PC-3 (cell line): ENCODE measurements at regions not wholly inside any gene's neighbourhood (a gene's known extent, or its start where the extent isn't known, plus 50 kb on each side); places are given as distances from the start of the nearest gene placed in this dataset.

Experiments
- ATAC-seq: fragments of 200-7000 bp; cut with Tn5 transposase; 2 replicates; pipeline ENCODE4 v1.9.1; 2020; ENCODE audit warnings: mild to moderate bottlenecking, moderate library complexity
- BruUV-seq: library from RNA; stranded (reverse); fragments of 400-500 nt; replicated peaks from 2 replicates; lab custom pipeline; 2021; lab: Mats Ljungman, UMichigan
- CTCF ChIA-PET: fragments of 300-600 bp; sonication (Branson Sonifier 250); formaldehyde crosslinking; loops from one replicate; lab custom pipeline; 2022; ENCODE audit warnings: antibody characterized with exemption; lab: Charles Lee
- POLR2A ChIA-PET: fragments of 300-600 bp; sonication (Branson Sonifier 250); formaldehyde crosslinking; loops from one replicate; lab custom pipeline; 2022; ENCODE audit warnings: antibody characterized with exemption; ENCODE audit not compliant: unreplicated experiment; lab: Charles Lee
- DNase-seq: peaks from one replicate; pipeline ENCODE4 v3.0.0-alpha.2; 2015
- H2AFZ ChIP-seq: fragments of 300-600 bp; sonication (generic); 2 replicates; pipeline ENCODE4 v1.6.0; 2016; ENCODE audit warnings: antibody characterized with exemption, low read length
- H3F3A ChIP-seq: fragments of 300-600 bp; sonication (generic); one replicate; pipeline ENCODE4 v1.6.0; 2017; ENCODE audit warnings: antibody characterized with exemption, low read length, control low read depth, mild to moderate bottlenecking; ENCODE audit not compliant: unreplicated experiment
- H3K27ac ChIP-seq: fragments of 300-600 bp; sonication (generic); 2 replicates; pipeline ENCODE4 v1.5.1; 2016; ENCODE audit warnings: mild to moderate bottlenecking, low read length
- H3K27me3 ChIP-seq: fragments of 300-600 bp; sonication (generic); 2 replicates; pipeline ENCODE4 v1.6.1; 2016; ENCODE audit warnings: low read length, mixed read lengths
- H3K36me3 ChIP-seq: fragments of 300-600 bp; sonication (generic); 2 replicates; pipeline ENCODE4 v1.6.1; 2016; ENCODE audit warnings: low read depth, mixed run types, low read length, mixed read lengths
- H3K4me1 ChIP-seq: fragments of 300-600 bp; sonication (generic); 2 replicates; pipeline ENCODE4 v1.5.1; 2016; ENCODE audit warnings: low read length; ENCODE audit not compliant: insufficient read depth
- H3K4me2 ChIP-seq: fragments of 300-600 bp; sonication (generic); 2 replicates; pipeline ENCODE4 v1.6.0; 2016; ENCODE audit warnings: low read length
- H3K4me3 ChIP-seq: fragments of 300-600 bp; sonication (generic); 2 replicates; pipeline ENCODE4 v1.5.1; 2016; ENCODE audit warnings: mild to moderate bottlenecking, low read length, mixed read lengths
- H3K79me2 ChIP-seq: fragments of 300-600 bp; sonication (generic); 2 replicates; pipeline ENCODE4 v1.6.1; 2017; ENCODE audit warnings: low read length, mixed read lengths
- H3K9ac ChIP-seq: fragments of 300-600 bp; sonication (generic); 2 replicates; pipeline ENCODE4 v1.6.0; 2016; ENCODE audit warnings: mild to moderate bottlenecking, low read length
- H3K9me2 ChIP-seq: fragments of 300-600 bp; sonication (generic); replicated peaks from 2 replicates; pipeline ENCODE4 v1.6.1; 2016; ENCODE audit warnings: mixed run types, low read length, mixed read lengths
- H3K9me3 ChIP-seq: fragments of 300-600 bp; sonication (generic); 2 replicates; pipeline ENCODE4 v1.6.1; 2016; ENCODE audit warnings: low read length, mixed read lengths
- H4K20me1 ChIP-seq: fragments of 300-600 bp; sonication (generic); 2 replicates; pipeline ENCODE4 v1.6.1; 2016; ENCODE audit warnings: low read length, mixed read lengths
- EZH2 ChIP-seq: fragments of 300-600 bp; sonication (generic); IDR thresholded peaks from one replicate; pipeline ENCODE4 v1.6.1; 2017; ENCODE audit warnings: antibody characterized with exemption, mild to moderate bottlenecking, low read length; ENCODE audit not compliant: unreplicated experiment
- EZH2phosphoT487 ChIP-seq: fragments of 300-600 bp; sonication (generic); IDR thresholded peaks from 2 replicates; pipeline ENCODE4 v1.6.1; 2018; ENCODE audit warnings: mild to moderate bottlenecking, antibody characterized with exemption, low read length, borderline replicate concordance
- intact Hi-C: fragments of 100-400 bp; cut with micrococcal nuclease; formaldehyde crosslinking; loops from 2 replicates; pipeline ENCODE4 v1.9.0; 2023
- TF ChIP-seq, protein P1 (sequence below): fragments of 300-600 bp; sonication (generic); conservative IDR thresholded peaks from 2 replicates; pipeline ENCODE4 v1.5.1; 2017; ENCODE audit warnings: antibody characterized with exemption, low read depth, mild to moderate bottlenecking, low read length

DNA sequence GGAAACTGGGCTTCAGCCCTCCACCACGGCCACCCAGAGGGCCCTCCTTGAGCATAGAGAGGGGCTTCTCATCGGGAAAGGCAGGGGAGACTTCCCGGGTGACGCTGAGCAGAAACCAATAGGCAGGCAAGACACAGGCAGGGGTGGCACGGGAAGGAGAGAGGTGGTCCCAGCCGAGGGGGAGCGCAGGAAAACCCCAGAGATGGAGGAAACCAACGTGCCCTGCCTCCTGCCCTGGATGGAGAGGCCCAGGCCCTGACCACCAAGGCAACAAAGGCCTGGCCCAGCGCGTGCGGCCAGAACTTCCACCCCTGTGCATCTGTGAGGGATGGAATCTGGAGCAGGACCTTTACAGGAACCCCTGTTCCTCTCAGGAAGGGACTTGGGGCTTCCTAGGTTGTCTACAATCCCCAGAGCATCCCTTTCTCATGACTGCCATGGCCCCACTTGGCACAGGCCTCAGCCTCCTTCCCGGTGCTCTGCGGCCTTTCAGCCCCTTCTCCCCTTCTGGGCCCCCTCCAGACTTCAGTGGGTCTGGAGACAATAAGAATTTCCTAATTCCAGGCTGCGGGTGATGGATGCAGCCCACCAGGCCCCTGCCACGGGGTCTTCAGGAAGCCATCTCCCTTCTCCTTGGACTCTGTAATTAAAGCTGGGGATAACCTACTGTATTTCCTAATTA is 137.0 kb upstream of the RET start:
- ATAC-seq (no peak), DNase-seq (no peak)
- H4K20me1 ChIP-seq = no peaks in the 10 kb centered on the region
- no peak overlapping the region for H2AFZ ChIP-seq
- H3K4me1 ChIP-seq = no peaks in the 10 kb centered on the region
- H3K27me3 ChIP-seq = peaks cover 56% of the 10 kb centered on the region
- no peak overlapping the region for H3K4me2 ChIP-seq
- H3K79me2 ChIP-seq = no peaks in the 10 kb centered on the region
- no peak overlapping the region for H3K9ac ChIP-seq
- TF ChIP-seq, protein P1, sequence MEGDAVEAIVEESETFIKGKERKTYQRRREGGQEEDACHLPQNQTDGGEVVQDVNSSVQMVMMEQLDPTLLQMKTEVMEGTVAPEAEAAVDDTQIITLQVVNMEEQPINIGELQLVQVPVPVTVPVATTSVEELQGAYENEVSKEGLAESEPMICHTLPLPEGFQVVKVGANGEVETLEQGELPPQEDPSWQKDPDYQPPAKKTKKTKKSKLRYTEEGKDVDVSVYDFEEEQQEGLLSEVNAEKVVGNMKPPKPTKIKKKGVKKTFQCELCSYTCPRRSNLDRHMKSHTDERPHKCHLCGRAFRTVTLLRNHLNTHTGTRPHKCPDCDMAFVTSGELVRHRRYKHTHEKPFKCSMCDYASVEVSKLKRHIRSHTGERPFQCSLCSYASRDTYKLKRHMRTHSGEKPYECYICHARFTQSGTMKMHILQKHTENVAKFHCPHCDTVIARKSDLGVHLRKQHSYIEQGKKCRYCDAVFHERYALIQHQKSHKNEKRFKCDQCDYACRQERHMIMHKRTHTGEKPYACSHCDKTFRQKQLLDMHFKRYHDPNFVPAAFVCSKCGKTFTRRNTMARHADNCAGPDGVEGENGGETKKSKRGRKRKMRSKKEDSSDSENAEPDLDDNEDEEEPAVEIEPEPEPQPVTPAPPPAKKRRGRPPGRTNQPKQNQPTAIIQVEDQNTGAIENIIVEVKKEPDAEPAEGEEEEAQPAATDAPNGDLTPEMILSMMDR = no peak
- TF ChIP-seq EZH2 (no peak), EZH2phosphoT487 (no peak)
- intact Hi-C loops = no loop called here
- BruUV-seq = no TSS peak
- no peaks in the 10 kb centered on the region for H3K9me2 ChIP-seq
- H3K4me3 ChIP-seq = no peak overlapping the region
- CTCF ChIA-PET = no interaction called here
- no peaks in the 10 kb centered on the region for H3K36me3 ChIP-seq
- H3K9me3 ChIP-seq = no peaks in the 10 kb centered on the region
- no peaks in the 10 kb centered on the region for H3F3A ChIP-seq
- POLR2A ChIA-PET = no interaction called here
- no peak overlapping the region for H3K27ac ChIP-seq

DNA sequence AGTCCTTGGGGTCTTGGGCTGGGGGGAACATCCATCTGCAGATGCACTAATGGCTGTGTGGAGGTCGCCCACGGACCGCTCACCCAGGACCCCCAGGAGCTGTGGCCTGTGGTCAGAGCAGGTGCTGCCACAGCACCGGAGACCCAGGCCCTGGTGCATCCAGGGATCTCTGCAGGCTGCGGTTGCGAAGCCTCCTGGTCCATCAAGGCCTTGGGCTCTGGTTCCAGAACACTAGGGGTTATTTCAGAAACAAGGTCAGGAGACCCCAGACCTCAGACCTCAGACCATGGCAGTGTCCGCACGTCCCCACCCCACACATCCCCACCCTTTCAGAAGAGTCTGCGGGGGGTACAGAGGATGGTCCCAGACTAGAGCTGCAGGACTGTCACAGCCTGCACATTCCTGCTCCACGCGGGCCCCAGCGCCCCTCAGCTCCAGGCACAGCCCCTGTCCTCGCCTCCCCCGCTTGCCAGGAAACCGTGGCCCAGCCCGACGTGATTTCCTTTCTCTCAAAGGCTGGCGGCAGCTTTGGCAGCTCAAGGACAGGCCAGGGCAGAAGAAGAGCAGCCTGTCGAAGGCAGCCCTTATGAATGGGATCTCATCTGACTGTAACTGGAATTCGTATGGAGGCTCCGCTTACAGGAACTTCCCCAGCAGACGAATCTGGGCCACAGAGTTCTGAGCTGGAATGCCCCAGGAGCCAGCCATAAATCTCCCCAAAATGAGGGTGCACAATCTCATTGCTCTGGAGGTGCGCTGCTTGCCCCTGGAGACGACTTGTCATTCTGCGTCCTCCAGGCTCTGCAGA is 136.2 kb upstream of the RET start:
- Histone ChIP-seq H3K9me3 (no peaks in the 10 kb centered on the region), H4K20me1 (no peaks in the 10 kb centered on the region), H3K9ac (no peak overlapping the region), H2AFZ (no peak overlapping the region), H3K79me2 (no peaks in the 10 kb centered on the region), H3K27me3 (peaks cover 60% of the 10 kb centered on the region), H3F3A (no peaks in the 10 kb centered on the region), H3K36me3 (no peaks in the 10 kb centered on the region), H3K4me2 (no peak overlapping the region), H3K4me3 (no peak overlapping the region), H3K9me2 (no peaks in the 10 kb centered on the region), H3K4me1 (no peaks in the 10 kb centered on the region), H3K27ac (no peak overlapping the region)
- POLR2A ChIA-PET = no interaction called here
- ATAC-seq (no peak; the same call in 1 of the 2 replicates), DNase-seq (no peak)
- no TSS peak for BruUV-seq
- TF ChIP-seq, protein P1 = no peak
- TF ChIP-seq EZH2 (no peak), EZH2phosphoT487 (no peak)
- intact Hi-C loops = no loop called here
- CTCF ChIA-PET = no interaction called here

DNA sequence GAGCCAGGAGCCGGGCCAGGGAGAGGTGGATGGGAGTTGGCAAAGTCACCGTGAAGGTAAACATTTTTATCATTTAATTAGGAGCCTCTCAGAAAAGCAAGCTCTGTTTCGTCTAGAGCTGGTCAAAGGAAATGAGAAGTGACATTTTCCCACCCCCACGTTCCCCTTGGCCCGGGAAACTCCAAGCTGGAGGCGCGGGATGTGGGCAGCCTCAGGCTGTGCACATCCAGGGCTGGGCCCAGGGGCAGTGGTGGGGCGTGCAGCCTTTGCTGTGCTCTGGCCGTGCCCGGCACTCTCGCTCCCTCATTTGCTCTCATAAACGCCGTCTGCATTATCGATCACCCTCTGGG is 135.6 kb upstream of the RET start:
- H3K4me3 ChIP-seq = no peak overlapping the region
- no peaks in the 10 kb centered on the region for H3K9me3 ChIP-seq
- H3K9me2 ChIP-seq = no peaks in the 10 kb centered on the region
- no TSS peak for BruUV-seq
- H4K20me1 ChIP-seq = no peaks in the 10 kb centered on the region
- intact Hi-C loops = no loop called here
- no peak overlapping the region for H3K9ac ChIP-seq
- ATAC-seq (peak; percentile 38), DNase-seq (no peak)
- H3K4me1 ChIP-seq = no peaks in the 10 kb centered on the region
- H2AFZ ChIP-seq = no peak overlapping the region
- peaks cover 59% of the 10 kb centered on the region for H3K27me3 ChIP-seq
- no peak overlapping the region for H3K4me2 ChIP-seq
- H3F3A ChIP-seq = no peaks in the 10 kb centered on the region
- H3K36me3 ChIP-seq = no peaks in the 10 kb centered on the region
- TF ChIP-seq, protein P1 = no peak
- TF ChIP-seq EZH2phosphoT487 = no peak
- TF ChIP-seq EZH2 = no peak
- POLR2A ChIA-PET = no interaction called here
- CTCF ChIA-PET = no interaction called here
- no peak overlapping the region for H3K27ac ChIP-seq
- H3K79me2 ChIP-seq = no peaks in the 10 kb centered on the region
